ENCODE measurements at regions not wholly inside any gene's neighbourhood (a gene's known extent, or its start where the extent isn't known, plus 50 kb on each side); places are given as distances from the start of the nearest gene placed in this dataset.
"Not testable (repeated sequence)": the region's sequence is repeated elsewhere in the genome, so short reads cannot be mapped to it uniquely, and the experiment has no call there.

DNA sequence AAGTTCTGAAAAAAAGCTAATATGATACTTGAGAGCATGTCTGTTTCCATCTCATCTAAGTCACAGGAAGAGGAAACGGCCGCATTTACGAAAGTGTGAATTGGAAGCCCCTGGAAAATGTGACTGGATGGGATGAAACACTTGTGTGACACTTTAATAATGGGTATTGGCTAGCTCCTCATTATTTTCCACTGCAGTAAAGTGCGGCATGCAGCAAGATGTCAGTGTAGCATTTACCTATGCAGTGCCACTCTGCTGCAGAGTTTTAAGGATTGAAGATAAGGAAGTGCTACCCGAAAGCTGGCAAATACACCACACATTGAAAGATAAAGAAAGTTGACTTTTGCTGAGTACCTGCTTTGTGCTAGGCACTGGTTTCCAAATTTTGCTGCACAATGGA lies 249.5 kb upstream of the FAM240B start:
- not testable (repeated sequence) for H3K27ac Mint-ChIP-seq (ENCODE audit: unreplicated experiment); H3K4me1 Mint-ChIP-seq (ENCODE audit: unreplicated experiment); H3K36me3 Mint-ChIP-seq (ENCODE audit: unreplicated experiment); H3K27me3 Mint-ChIP-seq (ENCODE audit: unreplicated experiment); H3K4me3 Mint-ChIP-seq (ENCODE audit: unreplicated experiment); DNase-seq (ENCODE audit: extremely low spot score, unreplicated experiment); H3K9me3 Mint-ChIP-seq (ENCODE audit: unreplicated experiment)

DNA sequence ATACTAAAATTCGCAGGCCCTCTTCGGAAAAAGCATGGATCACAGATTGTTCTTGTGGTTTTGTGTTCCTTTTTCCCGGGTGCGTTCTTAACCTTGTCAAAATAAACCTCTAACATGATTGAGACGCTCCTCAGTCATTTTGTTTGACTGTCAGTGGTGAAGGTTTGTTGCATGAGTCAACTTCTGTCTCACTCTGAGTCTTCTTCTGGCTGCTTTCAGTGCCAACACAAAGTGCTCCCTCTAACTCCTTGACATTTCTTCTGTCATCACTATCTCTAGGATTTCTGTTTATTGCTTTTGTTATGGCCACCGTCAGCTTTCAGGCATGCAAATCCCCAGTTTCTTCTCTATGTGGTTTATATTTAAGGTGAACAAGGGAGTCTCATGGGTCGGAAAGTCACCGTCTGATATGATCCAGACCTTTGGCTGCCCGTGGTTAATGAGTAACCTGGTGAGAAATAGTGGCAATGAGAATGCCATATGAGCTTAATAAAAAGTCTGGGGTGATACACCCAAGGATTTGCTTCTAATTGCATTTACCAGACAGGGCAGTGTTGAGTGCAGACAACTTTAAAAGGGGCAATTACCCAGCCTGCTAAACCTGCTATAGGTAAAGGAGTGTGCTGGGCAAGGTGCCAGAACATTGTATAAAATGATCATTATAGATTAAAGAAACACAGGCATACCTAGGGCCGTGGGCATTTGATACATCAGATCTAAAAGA lies 248.9 kb upstream of the FAM240B start:
- H3K4me1 Mint-ChIP-seq (ENCODE audit: unreplicated experiment); H3K9me3 Mint-ChIP-seq (ENCODE audit: unreplicated experiment); H3K27ac Mint-ChIP-seq (ENCODE audit: unreplicated experiment); DNase-seq (ENCODE audit: extremely low spot score, unreplicated experiment); H3K4me3 Mint-ChIP-seq (ENCODE audit: unreplicated experiment); H3K27me3 Mint-ChIP-seq (ENCODE audit: unreplicated experiment); H3K36me3 Mint-ChIP-seq (ENCODE audit: unreplicated experiment): not testable (repeated sequence)

DNA sequence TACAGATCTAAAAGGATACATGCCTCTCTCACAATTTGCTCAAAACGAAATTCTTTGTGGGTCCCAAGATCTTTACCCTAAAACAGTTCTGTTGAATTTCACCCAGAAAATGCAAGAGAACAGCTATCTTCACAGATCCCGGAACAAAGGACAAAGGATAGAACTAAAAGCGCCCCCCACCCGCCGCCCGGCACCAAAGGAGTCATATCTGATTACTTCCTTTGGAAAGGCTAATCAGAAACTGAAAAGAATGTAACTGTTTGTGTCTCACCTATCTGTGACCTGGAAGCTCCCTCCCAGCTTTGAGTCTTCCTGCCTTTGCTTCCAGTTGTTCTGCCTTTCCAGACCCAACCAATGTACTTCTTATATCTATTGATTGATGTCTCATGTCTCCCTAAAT lies 247.9 kb upstream of the FAM240B start:
- H3K27me3 Mint-ChIP-seq (ENCODE audit: unreplicated experiment); H3K36me3 Mint-ChIP-seq (ENCODE audit: unreplicated experiment); H3K27ac Mint-ChIP-seq (ENCODE audit: unreplicated experiment); DNase-seq (ENCODE audit: extremely low spot score, unreplicated experiment); H3K4me3 Mint-ChIP-seq (ENCODE audit: unreplicated experiment); H3K9me3 Mint-ChIP-seq (ENCODE audit: unreplicated experiment); H3K4me1 Mint-ChIP-seq (ENCODE audit: unreplicated experiment): not testable (repeated sequence)

DNA sequence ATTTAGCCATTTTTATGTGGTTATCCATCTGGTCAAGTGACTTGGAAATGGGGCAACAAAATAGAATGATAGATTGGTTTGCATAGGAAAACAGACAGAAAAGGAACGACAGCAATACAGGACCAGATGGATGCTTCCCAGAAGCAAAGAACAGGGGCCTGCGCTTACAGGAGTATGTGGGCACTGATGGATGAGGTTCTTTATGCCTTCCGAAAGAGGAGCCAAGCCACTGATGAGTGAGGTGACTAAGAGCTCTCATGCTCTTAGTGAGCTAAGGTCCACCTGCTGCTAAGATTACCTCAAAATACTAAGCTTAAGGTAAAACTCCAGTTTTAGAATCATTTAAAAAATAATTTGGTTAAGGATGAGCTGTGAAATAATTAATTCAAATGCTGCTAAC lies 247.4 kb upstream of the FAM240B start:
- not testable (repeated sequence) for H3K27ac Mint-ChIP-seq (ENCODE audit: unreplicated experiment); H3K27me3 Mint-ChIP-seq (ENCODE audit: unreplicated experiment); DNase-seq (ENCODE audit: extremely low spot score, unreplicated experiment); H3K4me1 Mint-ChIP-seq (ENCODE audit: unreplicated experiment); H3K9me3 Mint-ChIP-seq (ENCODE audit: unreplicated experiment); H3K4me3 Mint-ChIP-seq (ENCODE audit: unreplicated experiment); H3K36me3 Mint-ChIP-seq (ENCODE audit: unreplicated experiment)

DNA sequence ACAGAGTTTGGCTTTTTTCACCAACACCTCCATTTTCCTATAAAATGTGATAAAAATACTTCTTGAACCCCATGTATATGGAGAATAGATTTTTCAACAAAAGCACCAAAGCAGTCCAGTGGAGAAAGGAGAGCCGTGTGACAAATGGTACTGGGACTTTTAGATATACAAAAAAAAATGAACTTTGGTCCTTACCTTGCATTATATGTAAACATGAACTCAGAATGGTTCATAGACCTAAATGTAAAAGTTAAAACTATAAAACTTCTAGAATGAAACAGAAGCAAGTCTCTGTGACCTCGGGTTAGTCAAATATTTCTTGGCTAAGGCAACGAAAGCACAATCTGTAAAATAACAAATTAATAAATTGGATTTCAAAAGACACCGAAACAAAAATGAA lies 239.9 kb upstream of the FAM240B start:
- not testable (repeated sequence) for H3K9me3 Mint-ChIP-seq (ENCODE audit: unreplicated experiment); H3K4me3 Mint-ChIP-seq (ENCODE audit: unreplicated experiment); DNase-seq (ENCODE audit: extremely low spot score, unreplicated experiment); H3K27me3 Mint-ChIP-seq (ENCODE audit: unreplicated experiment); H3K4me1 Mint-ChIP-seq (ENCODE audit: unreplicated experiment); H3K27ac Mint-ChIP-seq (ENCODE audit: unreplicated experiment); H3K36me3 Mint-ChIP-seq (ENCODE audit: unreplicated experiment)

DNA sequence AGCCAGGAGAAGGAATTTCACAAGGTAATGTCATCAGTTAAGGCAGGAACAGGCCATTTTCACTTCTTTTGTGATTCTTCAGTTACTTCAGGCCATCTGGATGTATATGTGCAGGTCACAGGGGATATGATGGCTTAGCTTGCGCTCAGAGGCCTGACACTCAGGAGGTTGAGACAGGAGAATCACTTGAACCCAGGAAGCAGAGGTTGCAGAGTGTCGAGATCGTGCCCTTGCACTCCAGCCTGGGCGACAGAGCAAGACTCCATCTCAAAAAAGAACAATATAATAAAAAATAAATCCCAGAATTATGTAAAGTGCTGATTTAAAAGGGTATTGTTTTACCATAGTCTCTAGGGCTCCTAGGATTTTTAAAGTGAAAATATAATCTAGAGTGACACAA lies 235.9 kb upstream of the FAM240B start:
- not testable (repeated sequence) for H3K9me3 Mint-ChIP-seq (ENCODE audit: unreplicated experiment); H3K27ac Mint-ChIP-seq (ENCODE audit: unreplicated experiment); H3K4me1 Mint-ChIP-seq (ENCODE audit: unreplicated experiment); H3K36me3 Mint-ChIP-seq (ENCODE audit: unreplicated experiment); H3K27me3 Mint-ChIP-seq (ENCODE audit: unreplicated experiment); DNase-seq (ENCODE audit: extremely low spot score, unreplicated experiment); H3K4me3 Mint-ChIP-seq (ENCODE audit: unreplicated experiment)

DNA sequence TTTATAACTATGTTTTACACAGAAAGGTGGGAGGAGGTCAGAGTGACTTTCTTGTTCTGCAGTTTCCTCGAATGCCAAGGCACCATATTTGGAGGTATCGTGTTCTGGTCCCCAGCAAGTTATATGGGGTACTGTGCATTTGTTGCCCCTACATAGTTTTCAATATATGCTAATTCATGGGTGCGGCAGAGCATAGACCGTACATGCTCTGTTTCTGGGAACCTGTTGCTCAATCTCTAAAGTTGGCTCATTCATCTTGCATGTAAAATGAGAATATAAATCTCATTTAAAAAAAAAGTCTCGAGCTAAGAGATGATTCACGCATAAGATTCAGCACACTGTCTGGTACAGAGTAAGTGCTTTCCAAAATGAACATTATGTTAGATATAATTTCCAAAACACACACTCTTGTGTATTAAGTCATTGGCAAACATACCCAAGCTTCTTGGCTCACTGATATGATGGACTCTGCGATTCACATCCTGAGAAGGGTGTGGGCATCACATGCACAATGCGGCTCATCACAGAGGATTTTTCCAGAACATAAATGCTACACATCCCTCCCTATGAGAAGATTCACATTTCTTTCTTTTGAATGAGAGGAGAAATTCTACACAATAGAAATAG lies 232.9 kb upstream of the FAM240B start:
- H3K9me3 Mint-ChIP-seq (ENCODE audit: unreplicated experiment); DNase-seq (ENCODE audit: extremely low spot score, unreplicated experiment); H3K27ac Mint-ChIP-seq (ENCODE audit: unreplicated experiment); H3K27me3 Mint-ChIP-seq (ENCODE audit: unreplicated experiment); H3K4me3 Mint-ChIP-seq (ENCODE audit: unreplicated experiment); H3K36me3 Mint-ChIP-seq (ENCODE audit: unreplicated experiment); H3K4me1 Mint-ChIP-seq (ENCODE audit: unreplicated experiment): not testable (repeated sequence)

DNA sequence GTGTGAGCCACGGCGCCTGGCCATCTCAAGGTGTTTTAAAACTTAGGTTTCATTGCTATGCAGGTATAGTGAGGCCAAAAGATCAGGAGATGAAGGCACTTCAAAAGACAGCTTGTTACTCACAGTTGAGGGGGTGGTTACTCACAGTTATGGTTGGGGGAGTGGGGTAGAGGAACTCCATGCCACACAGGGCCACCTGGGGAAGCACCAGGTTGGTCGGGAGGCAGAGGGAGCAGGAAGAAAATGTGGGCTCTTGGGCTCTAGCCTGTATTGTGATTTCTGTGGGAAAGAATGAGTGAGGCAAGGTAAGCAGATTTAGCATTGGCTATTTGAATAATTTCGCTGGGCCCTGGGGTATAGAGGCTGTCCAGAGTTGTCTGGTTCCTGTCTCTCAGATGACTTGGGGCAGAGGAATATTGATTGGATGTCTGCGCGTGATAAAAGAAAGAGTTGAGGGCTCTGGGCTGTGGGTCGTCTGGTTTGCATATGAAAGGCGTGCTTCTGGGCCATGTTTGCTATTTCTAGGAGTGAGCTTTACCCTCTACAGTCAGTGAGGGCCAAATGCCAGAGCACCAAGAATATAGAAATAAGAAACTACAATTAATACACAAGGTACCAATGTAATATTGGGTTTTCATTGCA lies 226.1 kb upstream of the FAM240B start:
- H3K27ac Mint-ChIP-seq (ENCODE audit: unreplicated experiment); H3K9me3 Mint-ChIP-seq (ENCODE audit: unreplicated experiment); H3K4me3 Mint-ChIP-seq (ENCODE audit: unreplicated experiment); H3K36me3 Mint-ChIP-seq (ENCODE audit: unreplicated experiment); H3K4me1 Mint-ChIP-seq (ENCODE audit: unreplicated experiment); DNase-seq (ENCODE audit: extremely low spot score, unreplicated experiment); H3K27me3 Mint-ChIP-seq (ENCODE audit: unreplicated experiment): not testable (repeated sequence)

DNA sequence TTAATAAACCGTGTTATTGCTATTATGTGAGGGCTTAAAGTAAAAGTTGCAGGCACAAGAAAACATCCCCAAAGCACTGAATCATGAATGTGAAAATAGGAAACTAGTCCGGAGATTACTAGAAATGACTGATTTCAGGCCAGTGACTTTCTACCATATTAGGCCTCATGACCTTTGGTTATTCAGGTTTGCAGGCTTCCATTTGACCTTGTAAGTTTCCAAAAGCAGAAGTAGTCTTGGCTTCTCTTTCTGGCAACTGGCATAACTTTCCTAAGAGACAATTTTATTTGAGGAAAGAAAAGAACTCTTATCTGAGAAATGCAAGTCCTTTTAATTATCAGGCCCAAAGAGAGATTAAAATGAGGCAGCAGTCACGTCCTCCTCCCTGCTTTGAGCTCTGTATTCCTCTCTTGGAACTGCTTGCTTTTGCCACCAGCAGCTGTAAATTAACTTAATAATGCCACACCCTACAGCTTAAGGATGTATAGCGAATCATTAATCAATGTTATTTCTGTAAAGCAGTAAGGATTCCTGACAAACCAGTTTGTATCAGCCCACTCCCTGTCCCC lies 225.0 kb upstream of the FAM240B start:
- not testable (repeated sequence) for H3K9me3 Mint-ChIP-seq (ENCODE audit: unreplicated experiment); H3K36me3 Mint-ChIP-seq (ENCODE audit: unreplicated experiment); H3K4me3 Mint-ChIP-seq (ENCODE audit: unreplicated experiment); DNase-seq (ENCODE audit: extremely low spot score, unreplicated experiment); H3K27me3 Mint-ChIP-seq (ENCODE audit: unreplicated experiment); H3K27ac Mint-ChIP-seq (ENCODE audit: unreplicated experiment); H3K4me1 Mint-ChIP-seq (ENCODE audit: unreplicated experiment)

DNA sequence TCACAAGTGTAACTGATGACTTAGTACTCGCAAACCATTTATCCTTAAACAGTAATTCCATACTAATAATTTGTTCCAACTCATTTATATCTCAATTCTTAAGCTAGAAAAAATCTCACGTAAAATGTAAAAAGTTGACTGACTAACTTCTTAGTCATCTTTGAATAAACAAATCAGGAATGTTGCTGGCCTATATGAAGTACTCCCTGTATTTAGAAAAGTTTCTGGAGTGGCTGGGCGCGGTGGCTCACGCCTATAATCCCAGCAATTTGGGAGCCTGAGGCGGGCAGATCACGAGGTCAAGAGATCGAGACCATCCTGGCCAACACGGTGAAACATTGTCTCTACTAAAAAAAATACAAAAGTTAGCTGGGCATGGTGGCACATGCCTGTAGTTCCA lies 220.6 kb upstream of the FAM240B start:
- H3K4me3 Mint-ChIP-seq (ENCODE audit: unreplicated experiment); H3K27me3 Mint-ChIP-seq (ENCODE audit: unreplicated experiment); H3K36me3 Mint-ChIP-seq (ENCODE audit: unreplicated experiment); H3K4me1 Mint-ChIP-seq (ENCODE audit: unreplicated experiment); H3K27ac Mint-ChIP-seq (ENCODE audit: unreplicated experiment); DNase-seq (ENCODE audit: extremely low spot score, unreplicated experiment); H3K9me3 Mint-ChIP-seq (ENCODE audit: unreplicated experiment): not testable (repeated sequence)

DNA sequence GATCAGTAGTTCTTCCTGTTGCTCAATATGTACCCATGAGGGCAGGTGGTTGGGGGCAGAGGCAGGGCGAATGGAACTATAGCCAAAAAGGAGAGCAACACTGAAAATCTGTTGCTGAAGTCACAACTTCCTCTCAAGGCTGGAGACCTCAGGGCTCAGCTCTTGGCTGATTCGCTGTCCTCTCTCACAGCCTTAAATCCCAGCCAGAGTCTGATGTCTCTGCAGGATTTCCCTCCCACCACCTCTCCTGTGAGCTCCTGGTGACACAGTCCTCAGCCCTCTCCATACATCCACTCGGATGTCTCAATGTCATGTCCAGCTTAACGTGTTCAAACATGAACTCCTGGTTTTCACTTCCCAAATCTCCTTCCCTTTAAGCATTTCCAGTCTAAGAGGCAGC lies 218.7 kb upstream of the FAM240B start:
- not testable (repeated sequence) for H3K4me3 Mint-ChIP-seq (ENCODE audit: unreplicated experiment); H3K4me1 Mint-ChIP-seq (ENCODE audit: unreplicated experiment); H3K27ac Mint-ChIP-seq (ENCODE audit: unreplicated experiment); H3K36me3 Mint-ChIP-seq (ENCODE audit: unreplicated experiment); H3K9me3 Mint-ChIP-seq (ENCODE audit: unreplicated experiment); H3K27me3 Mint-ChIP-seq (ENCODE audit: unreplicated experiment); DNase-seq (ENCODE audit: extremely low spot score, unreplicated experiment)

DNA sequence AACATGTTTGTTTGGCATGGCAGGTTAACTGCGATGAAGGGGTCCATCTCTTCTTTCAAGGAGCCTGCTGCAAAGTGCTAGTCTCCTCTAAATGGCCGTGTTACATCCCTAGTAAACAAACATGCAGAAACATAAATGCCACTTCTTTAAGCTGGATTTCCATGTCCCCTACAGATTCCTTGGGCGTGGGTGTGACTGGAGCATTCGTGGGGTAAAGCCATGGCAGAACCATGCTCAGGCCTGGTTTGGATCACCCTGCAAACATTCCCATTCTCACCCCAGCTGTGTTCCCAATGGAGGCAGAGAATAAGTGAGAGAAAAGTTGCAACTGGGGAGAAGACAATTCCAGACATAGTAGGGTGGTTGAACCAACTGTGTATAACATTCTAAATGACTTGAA lies 208.0 kb upstream of the FAM240B start:
- H3K4me1 Mint-ChIP-seq (ENCODE audit: unreplicated experiment); H3K27ac Mint-ChIP-seq (ENCODE audit: unreplicated experiment); H3K27me3 Mint-ChIP-seq (ENCODE audit: unreplicated experiment); DNase-seq (ENCODE audit: extremely low spot score, unreplicated experiment); H3K4me3 Mint-ChIP-seq (ENCODE audit: unreplicated experiment); H3K36me3 Mint-ChIP-seq (ENCODE audit: unreplicated experiment); H3K9me3 Mint-ChIP-seq (ENCODE audit: unreplicated experiment): not testable (repeated sequence)

Measured in osteocyte (in vitro differentiated cells).